ENCODE measurements at regions not wholly inside any gene's neighbourhood (a gene's known extent, or its start where the extent isn't known, plus 50 kb on each side); places are given as distances from the start of the nearest gene placed in this dataset. TPM values are rescaled to one million over a fixed set of nuclear protein-coding genes. Genes with fewer than 3 reads are reported as not detected.

DNA sequence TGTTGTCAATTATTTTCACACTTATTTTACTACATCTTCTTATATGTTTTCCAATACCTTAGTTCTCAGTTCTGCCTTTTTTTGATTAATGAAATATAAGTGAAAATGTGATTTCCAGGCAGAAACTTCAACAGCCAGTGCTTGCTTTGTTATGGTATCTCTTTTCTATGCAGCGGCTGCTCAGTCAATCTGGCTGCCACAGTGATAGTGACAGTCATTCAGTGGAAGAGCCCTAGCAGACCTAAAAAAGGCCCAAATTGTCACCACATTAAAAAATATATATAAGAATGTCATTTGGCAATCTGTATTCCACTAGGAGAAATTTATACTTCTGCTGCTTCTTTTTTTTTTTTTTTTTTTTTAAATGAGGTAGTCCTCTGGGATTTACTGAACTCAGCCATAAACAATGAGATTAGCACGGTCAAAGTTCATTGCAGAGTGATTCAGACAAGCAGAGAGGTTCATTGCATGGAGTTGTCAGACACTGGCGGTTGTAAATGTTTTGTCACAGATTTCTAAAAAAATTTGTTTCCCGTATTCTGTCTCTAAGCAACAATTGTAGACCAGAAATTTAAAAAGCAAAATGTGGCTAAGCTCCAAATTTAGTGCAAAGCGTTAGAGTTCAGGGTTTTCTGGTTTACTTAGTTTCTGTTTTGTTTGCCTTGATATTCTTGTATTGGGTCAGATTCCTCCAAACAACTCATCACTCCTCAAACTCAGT, 94.7 kb upstream of the PRR20A start:
- Histone ChIP-seq H3K4me3 (ENCODE audit: low read length in 3 of 3) (no peak overlapping the region), H3K9ac (ENCODE audit: low read depth in 1 of 3, low read length in 3 of 3) (no peak overlapping the region), H3K27ac (ENCODE audit: low read depth, low read length) (no peak overlapping the region), H3K9me3 (ENCODE audit: control insufficient read depth in 3 of 3, low read length in 3 of 3) (no peaks in the 10 kb centered on the region), H3K4me1 (ENCODE audit: control insufficient read depth in 3 of 3, insufficient read depth in 3 of 3, low read length in 3 of 3) (no peaks in the 10 kb centered on the region), H3K27me3 (ENCODE audit: control insufficient read depth in 3 of 3, insufficient read depth in 3 of 3, low read length in 3 of 3) (no peaks in the 10 kb centered on the region), H3K36me3 (ENCODE audit: control insufficient read depth in 3 of 3, insufficient read depth in 3 of 3, low read length in 3 of 3) (no peaks in the 10 kb centered on the region)

DNA sequence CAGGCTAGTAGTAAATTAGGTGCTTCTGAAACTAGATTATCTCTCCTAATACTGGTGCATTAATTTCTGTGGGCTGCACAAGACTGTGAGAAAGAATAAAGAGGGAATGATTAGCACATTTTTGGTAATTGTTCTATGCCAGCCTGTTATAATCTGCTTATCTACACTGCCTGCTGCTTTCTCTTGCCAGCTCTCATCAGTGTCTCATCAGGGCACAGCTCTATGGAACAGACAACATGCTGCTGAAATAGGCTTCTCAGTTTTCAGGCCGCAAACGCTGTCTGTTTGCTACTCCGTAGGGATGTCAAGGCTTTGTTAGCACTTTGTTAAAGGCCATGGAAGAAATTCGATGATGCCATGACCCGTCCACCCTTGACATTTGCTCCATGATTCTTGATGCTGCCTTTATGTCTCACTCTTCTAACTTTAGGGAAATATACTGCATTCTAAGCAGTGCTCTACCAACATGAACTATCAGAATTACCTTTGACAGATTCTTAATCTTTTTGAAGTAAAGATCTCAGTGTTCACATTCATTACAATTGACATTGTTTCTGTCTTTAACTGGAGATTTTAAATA, 84.0 kb upstream of the PRR20A start:
- Histone ChIP-seq H3K4me3 (ENCODE audit: low read length in 3 of 3) (no peak overlapping the region), H3K36me3 (ENCODE audit: control insufficient read depth in 3 of 3, insufficient read depth in 3 of 3, low read length in 3 of 3) (no peaks in the 10 kb centered on the region), H3K9ac (ENCODE audit: low read depth in 1 of 3, low read length in 3 of 3) (no peak overlapping the region), H3K4me1 (ENCODE audit: control insufficient read depth in 3 of 3, insufficient read depth in 3 of 3, low read length in 3 of 3) (no peaks in the 10 kb centered on the region), H3K27me3 (ENCODE audit: control insufficient read depth in 3 of 3, insufficient read depth in 3 of 3, low read length in 3 of 3) (no peaks in the 10 kb centered on the region), H3K27ac (ENCODE audit: low read depth, low read length) (no peak overlapping the region), H3K9me3 (ENCODE audit: control insufficient read depth in 3 of 3, low read length in 3 of 3) (no peaks in the 10 kb centered on the region)

DNA sequence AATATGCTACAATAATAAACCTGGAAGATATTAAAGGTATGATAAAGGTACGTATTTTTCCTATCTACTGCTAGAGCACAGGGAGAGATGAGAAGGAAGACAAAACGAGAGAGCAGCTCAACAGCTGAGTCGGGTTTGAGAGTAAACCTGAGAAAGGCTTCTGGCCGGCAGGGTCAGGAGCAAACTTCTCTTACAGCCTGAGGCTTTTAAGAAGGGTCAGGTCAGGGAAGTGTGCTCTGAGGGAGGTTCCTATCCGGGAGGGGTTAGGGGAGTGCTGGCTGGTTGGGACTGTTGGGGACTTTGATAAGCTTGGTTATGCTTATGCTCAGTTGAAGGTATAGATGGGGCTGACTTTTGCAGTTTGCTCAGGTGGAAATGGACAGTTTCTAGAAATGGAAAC, 77.7 kb upstream of the PRR20A start:
- no peak overlapping the region for H3K4me3 ChIP-seq (ENCODE audit: low read length in 3 of 3)
- no peak overlapping the region for H3K9ac ChIP-seq (ENCODE audit: low read depth in 1 of 3, low read length in 3 of 3)
- H3K27me3 ChIP-seq (ENCODE audit: control insufficient read depth in 3 of 3, insufficient read depth in 3 of 3, low read length in 3 of 3) = no peaks in the 10 kb centered on the region
- no peaks in the 10 kb centered on the region for H3K9me3 ChIP-seq (ENCODE audit: control insufficient read depth in 3 of 3, low read length in 3 of 3)
- no peak overlapping the region for H3K27ac ChIP-seq (ENCODE audit: low read depth, low read length)
- no peaks in the 10 kb centered on the region for H3K36me3 ChIP-seq (ENCODE audit: control insufficient read depth in 3 of 3, insufficient read depth in 3 of 3, low read length in 3 of 3)
- H3K4me1 ChIP-seq (ENCODE audit: control insufficient read depth in 3 of 3, insufficient read depth in 3 of 3, low read length in 3 of 3) = no peaks in the 10 kb centered on the region

DNA sequence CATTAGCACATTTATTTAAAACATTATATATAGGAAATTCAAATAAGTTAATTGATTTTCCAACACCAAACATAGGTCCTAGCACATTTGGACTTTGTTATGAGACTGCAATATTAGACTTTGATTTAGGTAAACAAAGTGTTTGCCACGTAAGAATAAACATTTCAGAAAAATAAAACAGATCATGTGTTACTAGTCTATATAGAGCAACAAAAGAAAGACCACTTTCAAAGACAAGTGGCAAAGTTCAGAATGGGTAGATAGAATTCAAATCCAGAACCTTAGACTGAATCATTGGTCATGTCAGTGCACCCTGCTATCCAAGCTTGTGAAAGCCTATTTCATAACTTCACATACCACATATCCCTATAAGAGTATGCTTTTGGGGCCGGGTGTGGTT, 66.7 kb upstream of the PRR20A start:
- H3K9me3 ChIP-seq (ENCODE audit: control insufficient read depth in 3 of 3, low read length in 3 of 3) = no peaks in the 10 kb centered on the region
- no peak overlapping the region for H3K4me3 ChIP-seq (ENCODE audit: low read length in 3 of 3)
- H3K27ac ChIP-seq (ENCODE audit: low read depth, low read length) = no peak overlapping the region
- H3K4me1 ChIP-seq (ENCODE audit: control insufficient read depth in 3 of 3, insufficient read depth in 3 of 3, low read length in 3 of 3) = no peaks in the 10 kb centered on the region
- H3K9ac ChIP-seq (ENCODE audit: low read depth in 1 of 3, low read length in 3 of 3) = no peak overlapping the region
- no peaks in the 10 kb centered on the region for H3K36me3 ChIP-seq (ENCODE audit: control insufficient read depth in 3 of 3, insufficient read depth in 3 of 3, low read length in 3 of 3)
- no peaks in the 10 kb centered on the region for H3K27me3 ChIP-seq (ENCODE audit: control insufficient read depth in 3 of 3, insufficient read depth in 3 of 3, low read length in 3 of 3)

DNA sequence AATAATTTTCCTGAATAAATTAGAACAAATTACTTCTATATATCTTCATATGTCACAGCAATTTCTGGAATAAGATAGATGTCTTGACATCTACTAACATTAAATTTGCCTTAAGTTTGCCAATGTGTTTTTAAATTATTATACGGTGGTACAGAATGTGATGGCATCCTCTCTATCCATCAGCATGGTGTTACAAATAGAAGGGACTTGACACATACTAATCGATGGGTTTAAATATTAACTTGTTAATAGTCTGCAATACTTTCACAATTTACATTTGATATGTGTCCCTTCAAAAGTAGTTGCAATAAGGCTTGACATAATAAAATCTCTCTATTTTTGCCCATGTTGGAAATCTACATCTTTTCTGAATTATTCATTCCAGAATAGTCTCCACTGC, 65.1 kb upstream of the PRR20A start:
- H3K27ac ChIP-seq (ENCODE audit: low read depth, low read length) = no peak overlapping the region
- no peaks in the 10 kb centered on the region for H3K36me3 ChIP-seq (ENCODE audit: control insufficient read depth in 3 of 3, insufficient read depth in 3 of 3, low read length in 3 of 3)
- no peaks in the 10 kb centered on the region for H3K9me3 ChIP-seq (ENCODE audit: control insufficient read depth in 3 of 3, low read length in 3 of 3)
- H3K4me3 ChIP-seq (ENCODE audit: low read length in 3 of 3) = no peak overlapping the region
- H3K9ac ChIP-seq (ENCODE audit: low read depth in 1 of 3, low read length in 3 of 3) = no peak overlapping the region
- H3K27me3 ChIP-seq (ENCODE audit: control insufficient read depth in 3 of 3, insufficient read depth in 3 of 3, low read length in 3 of 3) = no peaks in the 10 kb centered on the region
- H3K4me1 ChIP-seq (ENCODE audit: control insufficient read depth in 3 of 3, insufficient read depth in 3 of 3, low read length in 3 of 3) = no peaks in the 10 kb centered on the region

DNA sequence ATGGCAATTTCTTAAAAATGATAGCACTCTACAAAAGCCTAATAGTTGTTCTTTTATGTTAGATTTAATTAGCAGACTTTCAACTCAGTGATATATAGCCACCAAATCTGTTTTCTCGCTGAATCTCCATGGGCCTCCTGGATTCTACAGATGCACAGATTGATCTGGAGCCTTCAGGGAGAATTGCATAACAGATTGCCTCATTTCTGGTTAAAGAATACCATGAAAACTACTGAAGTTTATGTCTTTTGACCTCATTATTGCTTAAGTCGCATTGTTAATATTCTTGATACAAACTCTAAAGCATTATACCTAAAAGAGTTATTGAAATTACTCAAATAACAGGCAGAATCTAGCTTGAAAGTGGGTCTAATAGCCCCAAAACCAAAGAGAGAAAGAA, 53.7 kb upstream of the PRR20A start:
- no peaks in the 10 kb centered on the region for H3K27me3 ChIP-seq (ENCODE audit: control insufficient read depth in 3 of 3, insufficient read depth in 3 of 3, low read length in 3 of 3)
- no peak overlapping the region for H3K27ac ChIP-seq (ENCODE audit: low read depth, low read length)
- peaks cover 0 to 3% (median 0%) of the 10 kb centered on the region in 3 donors for H3K9me3 ChIP-seq (ENCODE audit: control insufficient read depth in 3 of 3, low read length in 3 of 3)
- H3K9ac ChIP-seq (ENCODE audit: low read depth in 1 of 3, low read length in 3 of 3) = no peak overlapping the region
- no peak overlapping the region for H3K4me3 ChIP-seq (ENCODE audit: low read length in 3 of 3)
- no peaks in the 10 kb centered on the region for H3K36me3 ChIP-seq (ENCODE audit: control insufficient read depth in 3 of 3, insufficient read depth in 3 of 3, low read length in 3 of 3)
- no peaks in the 10 kb centered on the region for H3K4me1 ChIP-seq (ENCODE audit: control insufficient read depth in 3 of 3, insufficient read depth in 3 of 3, low read length in 3 of 3)

Small RNA genes in the stretch of these regions (small RNA-seq; reads per million reads assigned to genes)
- not detected for gene MIR5007
- gene RF02271 = not detected

Measured in skeletal muscle tissue (tissue), 4 donors.